Retina (tissue), 1 donor: ENCODE measurements at regions not wholly inside any gene's neighbourhood (a gene's known extent, or its start where the extent isn't known, plus 50 kb on each side); places are given as distances from the start of the nearest gene placed in this dataset.
"Not testable (repeated sequence)": the region's sequence is repeated elsewhere in the genome, so short reads cannot be mapped to it uniquely, and the experiment has no call there.

ENCODE experiments used
- DNase-seq: peaks from one replicate; pipeline ENCODE4 v3.0.0-alpha.2; 2016

GRCh38 chr2:185526161-185526560 lies 212.4 kb upstream of the FSIP2 start:
- DNase-seq: no peak

DNA sequence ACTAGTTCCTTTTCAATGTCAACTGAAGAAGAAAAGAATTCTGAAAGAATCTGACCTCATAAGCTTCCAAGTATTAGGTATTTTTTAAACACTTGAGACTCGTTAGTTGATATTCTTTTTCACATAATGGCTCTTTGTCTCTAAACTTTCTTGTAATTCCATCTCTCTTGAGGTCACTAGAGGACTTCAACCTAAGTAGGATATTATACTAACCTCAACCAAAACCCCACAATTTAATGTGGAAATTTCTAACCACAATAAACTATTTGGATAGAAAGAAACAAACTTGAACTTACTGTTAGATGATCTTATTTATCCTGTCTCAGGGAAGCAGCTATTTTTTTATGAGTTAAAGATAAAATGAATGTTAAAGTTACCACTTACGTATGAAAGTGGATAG lies 206.9 kb upstream of the FSIP2 start:
- DNase-seq: no peak

- no peak for DNase-seq
Observed at GRCh38 chr2:185537689-185538088, 200.9 kb upstream of the FSIP2 start.

DNA sequence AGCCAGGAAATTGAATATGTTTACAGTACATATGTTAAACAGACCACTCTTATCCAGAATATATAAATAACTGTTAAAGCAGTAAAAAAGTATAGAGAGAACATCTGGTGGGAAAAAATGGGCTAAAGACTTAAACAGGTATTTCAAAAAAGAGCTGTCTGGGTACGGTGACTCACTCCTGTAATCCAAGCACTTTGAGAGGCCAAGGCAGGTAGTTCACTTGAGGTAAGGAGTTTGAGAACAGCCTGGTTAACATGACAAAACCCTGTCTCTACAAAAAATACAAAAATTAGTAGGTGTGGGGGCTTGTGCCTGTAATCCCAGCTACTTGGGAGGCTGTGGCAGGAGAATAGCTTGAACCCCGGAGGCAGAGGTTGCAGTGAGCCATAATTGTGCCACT lies 171.4 kb upstream of the FSIP2 start:
- no peak for DNase-seq

DNA sequence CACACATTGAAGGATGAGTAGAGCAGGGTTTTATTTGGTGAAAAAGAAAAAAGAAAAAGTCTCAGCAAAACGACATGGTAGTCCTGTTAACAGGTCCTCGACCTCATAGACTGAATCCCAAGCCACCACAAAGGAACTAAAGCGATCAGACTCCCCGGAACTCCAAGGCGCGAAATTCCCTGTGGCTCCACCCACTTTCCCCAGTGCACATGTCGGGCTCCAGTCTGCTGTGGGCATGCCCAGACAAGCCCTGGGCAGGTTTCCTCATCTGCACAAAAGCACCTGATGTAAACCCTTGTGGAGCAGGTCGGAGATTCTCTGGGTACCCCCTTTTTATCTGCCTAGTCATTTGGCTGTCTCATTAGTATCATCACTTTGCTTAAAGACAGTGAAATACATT lies 170.7 kb upstream of the FSIP2 start:
- DNase-seq: no peak

- DNase-seq: no peak
Observed at GRCh38 chr2:185578322-185578721, 160.3 kb upstream of the FSIP2 start.

- DNase-seq: no peak
Observed at GRCh38 chr2:185583058-185583816, 155.4 kb upstream of the FSIP2 start.

DNA sequence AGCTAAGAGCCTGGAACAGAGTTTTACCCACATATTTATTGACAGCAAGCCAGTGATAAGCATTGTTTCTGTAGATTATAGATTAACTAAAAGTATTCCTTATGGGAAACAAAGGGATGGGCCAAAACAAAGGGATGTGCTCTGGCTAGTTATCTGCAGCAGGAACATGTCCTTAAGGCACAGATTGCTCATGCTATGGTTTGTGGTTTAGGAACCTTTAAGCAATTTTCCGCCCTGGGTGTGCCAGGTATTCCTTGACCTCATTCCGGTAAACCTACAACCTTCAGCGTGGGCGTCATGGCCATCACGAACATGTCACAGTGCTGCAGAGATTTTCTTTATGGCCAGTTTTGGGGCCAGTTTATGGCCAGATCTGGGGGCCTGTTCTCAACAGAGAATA lies 153.4 kb upstream of the FSIP2 start:
- DNase-seq: not testable (repeated sequence)

GRCh38 chr2:185591276-185591675 lies 147.3 kb upstream of the FSIP2 start:
- DNase-seq: not testable (repeated sequence)

DNA sequence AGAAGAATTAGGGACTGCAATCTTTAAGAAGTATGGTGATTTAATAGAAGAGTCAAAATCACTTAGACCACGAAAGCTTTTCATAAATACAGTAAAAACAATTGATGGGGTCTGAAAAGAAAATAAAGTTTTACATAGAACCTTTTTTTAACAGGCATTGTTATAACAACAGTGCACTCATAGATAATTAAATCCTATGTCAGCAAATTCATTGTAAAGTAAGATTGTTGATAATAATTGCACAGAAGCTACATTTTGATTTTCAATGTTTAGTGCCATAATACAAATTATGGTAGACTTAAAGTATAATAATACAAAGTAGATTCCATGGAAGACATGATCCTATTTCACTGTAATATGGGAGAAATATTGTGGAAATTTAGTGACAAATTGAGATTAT lies 130.7 kb upstream of the FSIP2 start:
- DNase-seq: no peak

DNA sequence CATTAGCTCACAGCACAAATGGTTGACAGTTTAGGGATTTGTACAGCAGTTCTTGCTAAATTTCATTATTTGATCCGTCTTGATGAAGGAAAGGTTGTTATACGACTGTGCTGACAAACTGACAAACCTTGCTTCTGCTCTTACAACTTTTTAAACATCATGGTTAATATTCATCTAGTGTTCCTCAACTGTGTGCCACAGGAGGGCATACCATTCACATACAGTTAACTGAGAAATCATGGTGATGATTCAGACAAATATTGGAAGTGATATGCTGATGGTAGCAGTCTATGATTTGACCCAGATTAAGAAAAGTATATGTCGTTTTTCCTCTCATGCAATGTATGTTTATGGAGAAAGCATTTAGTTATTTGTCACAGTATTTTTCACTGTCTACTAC lies 129.8 kb upstream of the FSIP2 start:
- no peak for DNase-seq

DNA sequence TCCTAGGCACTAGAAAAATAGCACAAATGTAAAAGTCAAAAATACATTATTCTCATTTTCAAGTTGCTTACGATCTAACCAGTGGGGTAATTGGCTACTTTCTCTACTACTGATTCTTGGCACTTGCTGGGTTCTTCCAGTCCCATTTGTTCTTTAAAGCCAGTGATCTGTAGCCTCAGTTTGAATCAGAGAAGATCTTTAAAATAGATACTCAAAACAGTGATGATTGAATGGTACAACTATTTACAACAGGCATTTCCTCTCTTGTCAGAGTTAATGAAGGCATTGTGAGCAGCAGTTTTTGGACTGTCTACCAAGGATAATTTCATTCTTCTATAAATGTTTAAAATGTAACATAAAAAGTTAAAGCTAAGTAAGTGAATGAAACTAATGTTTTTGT lies 128.3 kb upstream of the FSIP2 start:
- DNase-seq: no peak

GRCh38 chr2:185618625-185619024 lies 120.0 kb upstream of the FSIP2 start:
- no peak for DNase-seq

- DNase-seq: no peak
Observed at GRCh38 chr2:185625604-185626003, 113.0 kb upstream of the FSIP2 start.

DNA sequence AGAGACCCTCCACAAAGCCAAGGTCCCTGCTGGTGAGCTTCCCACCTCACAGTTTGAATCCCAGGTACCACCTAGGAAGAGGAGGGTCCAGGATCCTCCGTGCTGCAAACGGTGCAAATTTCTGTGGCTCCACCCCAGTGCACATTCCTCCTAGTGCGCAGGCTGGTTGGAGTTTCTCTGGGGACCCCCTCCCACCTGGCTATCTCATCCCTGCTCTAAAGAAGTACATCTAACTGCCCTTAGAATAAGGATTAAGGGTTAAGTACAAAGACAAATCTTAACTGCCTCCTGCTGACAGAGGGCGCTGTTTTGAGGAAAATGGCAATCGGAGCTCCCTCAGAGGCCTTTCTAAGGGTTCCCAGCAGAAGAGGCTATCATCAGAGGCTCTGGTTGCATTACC lies 109.6 kb upstream of the FSIP2 start:
- DNase-seq: no peak

DNA sequence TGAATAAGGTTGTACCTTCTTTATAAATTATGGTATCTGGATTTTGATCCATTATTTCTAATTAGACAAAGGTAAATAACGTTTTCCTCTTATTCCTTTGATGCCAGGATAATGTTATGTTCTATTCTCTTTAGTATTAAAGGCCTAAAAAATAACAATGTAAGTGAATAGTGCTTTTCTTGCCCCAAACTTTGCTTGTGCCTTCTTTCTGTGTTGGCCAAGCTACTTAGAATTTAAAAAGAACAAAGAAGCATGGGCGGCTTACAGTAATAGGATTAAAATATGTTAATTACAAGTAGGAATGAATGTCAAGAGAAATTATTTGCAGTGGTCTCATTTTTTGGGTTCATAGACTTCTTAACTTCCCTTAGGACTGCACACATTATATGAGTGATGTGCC lies 105.0 kb upstream of the FSIP2 start:
- no peak for DNase-seq

DNA sequence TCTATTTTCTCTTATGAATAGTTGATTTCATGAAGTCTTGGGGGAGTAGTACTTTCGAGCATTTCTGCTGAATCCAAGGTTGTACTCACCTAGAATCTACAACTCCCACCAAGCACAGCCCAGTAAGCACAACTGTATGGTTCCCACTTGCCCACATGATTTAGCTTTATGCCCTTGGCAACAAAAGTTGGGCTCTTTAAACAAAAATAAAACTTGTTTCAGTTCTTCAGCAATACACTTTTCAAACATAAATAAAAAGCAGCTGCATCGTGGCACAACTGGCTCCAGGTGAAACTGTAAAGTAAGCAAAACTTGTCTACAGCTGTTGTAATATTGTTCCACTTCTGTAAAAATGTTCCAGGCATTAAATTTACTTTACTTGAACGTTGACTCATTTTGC lies 99.8 kb upstream of the FSIP2 start:
- no peak for DNase-seq

- DNase-seq: no peak
Observed at GRCh38 chr2:185640588-185640987, 98.0 kb upstream of the FSIP2 start.

DNA sequence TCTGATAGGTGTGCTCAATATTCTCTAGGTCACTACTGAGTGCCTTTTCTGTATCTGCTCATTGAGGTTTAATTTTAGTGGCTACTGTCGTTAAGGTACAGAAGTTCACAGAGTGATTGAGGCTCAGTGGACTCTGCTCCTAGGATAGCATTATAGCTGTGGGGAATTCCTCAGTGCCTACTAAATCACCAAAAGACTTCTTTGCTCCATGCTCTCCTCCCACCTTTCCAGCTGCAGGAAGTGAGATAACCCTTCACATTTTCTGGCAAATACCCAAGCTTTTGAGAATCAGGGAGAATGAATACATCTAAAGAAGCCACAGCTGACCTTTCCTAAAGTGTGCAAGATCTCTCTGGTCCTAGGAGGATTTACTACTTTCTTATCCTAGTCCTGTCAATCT lies 95.2 kb upstream of the FSIP2 start:
- DNase-seq: no peak

GRCh38 chr2:185644828-185645227 lies 93.8 kb upstream of the FSIP2 start:
- no peak for DNase-seq

DNA sequence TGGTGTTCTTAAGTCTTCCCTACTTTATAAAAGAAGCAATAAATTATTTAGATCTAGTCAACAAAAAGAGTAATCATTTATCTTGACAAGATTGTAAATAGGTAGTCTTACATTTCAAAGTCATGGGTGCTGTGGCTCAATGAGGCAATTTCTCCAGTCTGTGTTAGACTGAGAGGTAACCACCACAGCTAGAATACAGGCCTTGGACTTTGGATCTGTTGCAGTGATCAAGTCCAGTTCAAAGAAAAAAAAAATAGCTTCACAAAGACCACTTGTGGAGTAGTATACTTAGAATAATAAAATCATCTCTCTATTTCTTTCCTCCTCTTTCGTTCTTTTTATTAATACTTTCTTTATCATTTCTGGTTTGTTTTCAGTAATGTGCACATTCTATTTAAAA lies 93.1 kb upstream of the FSIP2 start:
- no peak for DNase-seq

GRCh38 chr2:185658750-185659149 lies 79.9 kb upstream of the FSIP2 start:
- no peak for DNase-seq

- no peak for DNase-seq
Observed at GRCh38 chr2:185663811-185664210, 74.8 kb upstream of the FSIP2 start.

- no peak for DNase-seq
Observed at GRCh38 chr2:185664384-185664783, 74.2 kb upstream of the FSIP2 start.

DNA sequence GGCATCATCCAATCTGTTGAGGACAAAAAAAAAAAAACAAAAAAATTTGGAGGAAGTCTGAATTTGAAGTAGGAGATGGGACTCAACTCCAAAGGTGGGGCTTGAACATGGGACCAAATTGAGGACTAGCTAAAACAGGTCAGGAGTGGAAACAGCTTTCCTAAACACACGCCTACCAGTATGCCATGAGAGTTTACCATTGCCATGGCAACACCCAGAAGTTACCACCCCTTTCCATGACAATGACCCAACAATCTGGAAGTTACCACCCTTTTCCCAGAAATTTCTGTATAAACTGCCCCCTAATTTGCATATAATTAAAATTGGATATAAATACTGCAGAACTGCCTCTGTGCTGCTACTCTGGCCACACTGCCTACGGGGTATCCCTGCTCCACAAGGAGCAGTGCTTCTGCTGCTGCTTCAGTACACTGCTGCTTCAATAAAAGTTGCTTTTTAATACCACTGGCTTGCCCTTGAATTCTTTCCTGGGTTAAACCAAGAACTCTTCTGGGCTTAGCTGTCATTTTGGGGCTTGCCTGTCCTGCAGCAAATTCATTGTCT lies 73.3 kb upstream of the FSIP2 start:
- DNase-seq: no peak
